H9 (cell line): ENCODE measurements at regions not wholly inside any gene's neighbourhood (a gene's known extent, or its start where the extent isn't known, plus 50 kb on each side); places are given as distances from the start of the nearest gene placed in this dataset.

Experiments
- DNase-seq: peaks from one replicate; pipeline ENCODE4 v3.0.0-alpha.2; 2017
- H2AFZ ChIP-seq: one replicate; pipeline ENCODE4 v1.6.1; 2013; ENCODE audit warnings: mild to moderate bottlenecking, low read length, control low read depth, moderate library complexity
- H2AK5ac ChIP-seq: 2 replicates; pipeline ENCODE4 v1.6.1; 2013; ENCODE audit warnings: low read length, control low read depth, mixed read lengths; ENCODE audit not compliant: insufficient read length
- H2BK120ac ChIP-seq: one replicate; pipeline ENCODE4 v1.6.1; 2013; ENCODE audit warnings: low read depth, mild to moderate bottlenecking, low read length, control low read depth, inconsistent platforms; ENCODE audit not compliant: poor library complexity, severe bottlenecking
- H2BK12ac ChIP-seq: 2 replicates; pipeline ENCODE4 v1.6.1; 2013; ENCODE audit warnings: low read length, control low read depth, mixed read lengths, low read depth; ENCODE audit not compliant: insufficient read length
- H2BK15ac ChIP-seq: 2 replicates; pipeline ENCODE4 v1.6.1; 2013; ENCODE audit warnings: low read depth, low read length, control low read depth
- H2BK20ac ChIP-seq: one replicate; pipeline ENCODE4 v1.6.1; 2013; ENCODE audit warnings: low read depth, mild to moderate bottlenecking, low read length, control low read depth, inconsistent platforms; ENCODE audit not compliant: poor library complexity, severe bottlenecking
- H2BK5ac ChIP-seq: 2 replicates; pipeline ENCODE4 v1.6.1; 2013; ENCODE audit warnings: low read length, control low read depth, mixed read lengths; ENCODE audit not compliant: insufficient read length
- H3K14ac ChIP-seq: 2 replicates; pipeline ENCODE4 v1.6.1; 2013; ENCODE audit warnings: low read length, control low read depth; ENCODE audit not compliant: insufficient read depth
- H3K18ac ChIP-seq: 2 replicates; pipeline ENCODE4 v1.6.1; 2013; ENCODE audit warnings: low read depth, mild to moderate bottlenecking, mixed read lengths, low read length, control low read depth; ENCODE audit not compliant: insufficient read length
- H3K23ac ChIP-seq: 2 replicates; pipeline ENCODE4 v1.6.1; 2013; ENCODE audit warnings: low read length, control low read depth, mixed read lengths, low read depth; ENCODE audit not compliant: insufficient read length
- H3K23me2 ChIP-seq: 2 replicates; pipeline ENCODE4 v1.6.1; 2013; ENCODE audit warnings: low read depth, mild to moderate bottlenecking, mixed read lengths, low read length, control low read depth; ENCODE audit not compliant: insufficient read length, poor library complexity, severe bottlenecking
- H3K27ac ChIP-seq: 2 replicates; pipeline ENCODE4 v1.5.1; 2013; ENCODE audit warnings: low read length, control low read depth, mixed read lengths, low read depth; ENCODE audit not compliant: insufficient read length
- H3K27me3 ChIP-seq: 2 replicates; pipeline ENCODE4 v1.6.1; 2013; ENCODE audit warnings: low read length, control low read depth, inconsistent platforms; ENCODE audit not compliant: insufficient read depth
- H3K4ac ChIP-seq: 2 replicates; pipeline ENCODE4 v1.6.1; 2013; ENCODE audit warnings: low read depth, mild to moderate bottlenecking, control low read depth, inconsistent platforms, low read length, moderate library complexity
- H3K4me1 ChIP-seq: 2 replicates; pipeline ENCODE4 v1.6.1; 2013; ENCODE audit warnings: low read length, control low read depth, inconsistent platforms; ENCODE audit not compliant: insufficient read depth
- H3K4me2 ChIP-seq: 2 replicates; pipeline ENCODE4 v1.6.1; 2013; ENCODE audit warnings: low read length, control low read depth, mixed read lengths; ENCODE audit not compliant: insufficient read length, insufficient read depth
- H3K56ac ChIP-seq: 2 replicates; pipeline ENCODE4 v1.6.1; 2013; ENCODE audit warnings: low read depth, mild to moderate bottlenecking, mixed read lengths, low read length, control low read depth; ENCODE audit not compliant: insufficient read length
- H3K79me1 ChIP-seq: 2 replicates; pipeline ENCODE4 v1.6.1; 2013; ENCODE audit warnings: low read depth, mild to moderate bottlenecking, moderate library complexity, low read length, control low read depth, inconsistent platforms; ENCODE audit not compliant: insufficient read depth, poor library complexity, severe bottlenecking
- H3K79me2 ChIP-seq: 2 replicates; pipeline ENCODE4 v1.6.1; 2013; ENCODE audit warnings: low read length, control low read depth, inconsistent platforms; ENCODE audit not compliant: insufficient read depth
- H3K9ac ChIP-seq: 2 replicates; pipeline ENCODE4 v1.6.1; 2013; ENCODE audit warnings: low read length, control low read depth, mixed read lengths; ENCODE audit not compliant: insufficient read length; ENCODE audit errors: extremely low read depth
- H3K9me3 ChIP-seq: one replicate; pipeline ENCODE4 v1.6.1; 2013; ENCODE audit warnings: low read depth, low read length, inconsistent platforms; ENCODE audit not compliant: control insufficient read depth
- H3T11ph ChIP-seq: one replicate; pipeline ENCODE4 v1.6.1; 2013; ENCODE audit warnings: mild to moderate bottlenecking, low read length, control low read depth, inconsistent platforms
- H4K20me1 ChIP-seq: one replicate; pipeline ENCODE4 v1.6.1; 2013; ENCODE audit not compliant: control insufficient read depth, insufficient read length, insufficient read depth
- H4K5ac ChIP-seq: 2 replicates; pipeline ENCODE4 v1.6.1; 2013; ENCODE audit warnings: low read depth, mild to moderate bottlenecking, mixed read lengths, low read length, control low read depth; ENCODE audit not compliant: insufficient read length
- H4K8ac ChIP-seq: replicated peaks from 2 replicates; pipeline ENCODE4 v1.6.1; 2013; ENCODE audit warnings: low read length, control low read depth, mixed read lengths, low read depth; ENCODE audit not compliant: insufficient read length
- H4K91ac ChIP-seq: 2 replicates; pipeline ENCODE4 v1.6.1; 2013; ENCODE audit warnings: low read depth, mild to moderate bottlenecking, moderate library complexity, mixed read lengths, low read length, control low read depth; ENCODE audit not compliant: insufficient read length
- H3K27ac Mint-ChIP-seq, 3 experiments: 2 replicates in 2 of 3; 3 replicates in 1 of 3; pipeline ENCODE4 v1.8.0; 2020 to 2021; ENCODE audit warnings: mixed read lengths in 3 of 3, mild to moderate bottlenecking in 1 of 3, moderate library complexity in 1 of 3
- H3K27me3 Mint-ChIP-seq: 2 replicates; pipeline ENCODE4 v1.8.0; 2021; ENCODE audit warnings: low read depth, mild to moderate bottlenecking, moderate library complexity, mixed read lengths
- H3K36me3 Mint-ChIP-seq, 3 experiments: 2 replicates in 2 of 3; 3 replicates in 1 of 3; pipeline ENCODE4 v1.8.0; 2020 to 2021; ENCODE audit warnings: low read depth in 3 of 3, mixed read lengths in 3 of 3; ENCODE audit not compliant: insufficient read depth in 1 of 3
- H3K4me1 Mint-ChIP-seq, 2 experiments: 2 replicates each; pipeline ENCODE4 v1.8.0; 2020; ENCODE audit warnings: mixed read lengths in 2 of 2
- H3K4me3 Mint-ChIP-seq, 2 experiments: 2 replicates in 1 of 2; 3 replicates in 1 of 2; pipeline ENCODE4 v1.8.0; 2020 to 2021; ENCODE audit warnings: mild to moderate bottlenecking in 2 of 2, mixed read lengths in 2 of 2, moderate library complexity in 1 of 2
- H3K9me3 Mint-ChIP-seq, 2 experiments: 2 replicates in 1 of 2; 3 replicates in 1 of 2; pipeline ENCODE4 v1.8.0; 2020; ENCODE audit warnings: mild to moderate bottlenecking in 2 of 2, mixed read lengths in 2 of 2, moderate library complexity in 1 of 2
- CTCF ChIP-seq: fragments of 200-600 bp; sonication (generic); conservative IDR thresholded peaks from 3 replicates; pipeline ENCODE4 v1.8.0; 2021; ENCODE audit warnings: antibody characterized with exemption, mild to moderate bottlenecking
- WGBS: extraction: QIAGEN DNeasy Blood & Tissue Kit; methylation state at CpG from one replicate; pipeline ENCODE4 v1.1.7; 2013; ENCODE audit warnings: missing lambda C conversion rate, low lambda C conversion rate, mixed read lengths; ENCODE audit not compliant: insufficient read length; ENCODE audit errors: extremely low coverage; 5-methylcytosine and 5-hydroxymethylcytosine counted together

GRCh38 chr6:156423829-156424228 is 353.3 kb upstream of the ARID1B start:
- no peak overlapping the region for H3K23ac ChIP-seq
- no peak overlapping the region for H2BK12ac ChIP-seq
- Mint-ChIP-seq H3K4me1 (no peaks in the 10 kb centered on the region), H3K36me3 (peaks cover 11 to 17% (median 14%) of the 10 kb centered on the region in 3 experiments), H3K27ac (no peak overlapping the region; a peak in 1 of 7 replicates), H3K27me3 (peaks cover 2% of the 10 kb centered on the region), H3K4me3 (no peak overlapping the region), H3K9me3 (peaks cover 16 to 25% of the 10 kb centered on the region in 2 experiments)
- H3K4me2 ChIP-seq, result no peak overlapping the region
- no peaks in the 10 kb centered on the region for H4K20me1 ChIP-seq
- no peak overlapping the region for H3K4ac ChIP-seq
- H3K27ac ChIP-seq, result no peak overlapping the region
- no peaks in the 10 kb centered on the region for H3K4me1 ChIP-seq
- H2BK20ac ChIP-seq, result no peak overlapping the region
- H3K79me1 ChIP-seq, result no peaks in the 10 kb centered on the region
- H4K8ac ChIP-seq, result no peak overlapping the region
- H3K14ac ChIP-seq, result no peak overlapping the region
- no peaks in the 10 kb centered on the region for H3K79me2 ChIP-seq
- H3T11ph ChIP-seq, result no peak overlapping the region
- H3K23me2 ChIP-seq, result no peaks in the 10 kb centered on the region
- no CpG with 5 or more reads among the region's 3 CpGs for WGBS
- no peak for TF ChIP-seq CTCF
- no peaks in the 10 kb centered on the region for H3K9me3 ChIP-seq
- no peak overlapping the region for H4K91ac ChIP-seq
- no peak overlapping the region for H3K9ac ChIP-seq
- no peak overlapping the region for H3K56ac ChIP-seq
- no peak overlapping the region for H3K18ac ChIP-seq
- no peak overlapping the region for H2BK15ac ChIP-seq
- no peak overlapping the region for H2AFZ ChIP-seq
- H4K5ac ChIP-seq, result no peak overlapping the region
- H2BK120ac ChIP-seq, result no peak overlapping the region
- H3K27me3 ChIP-seq, result no peaks in the 10 kb centered on the region
- H2BK5ac ChIP-seq, result no peak overlapping the region
- DNase-seq, result no peak
- H2AK5ac ChIP-seq, result no peak overlapping the region
